Stimulated activated CD8-positive, alpha-beta memory T cell treated with anti-CD3 and anti-CD28 coated beads, Interleukin-4, amount 100 ng/mL, for 1 hour (primary cell): ENCODE measurements at regions not wholly inside any gene's neighbourhood (a gene's known extent, or its start where the extent isn't known, plus 50 kb on each side); places are given as distances from the start of the nearest gene placed in this dataset.

ENCODE experiments used
- DNase-seq, 2 donors: peaks; one replicate each; pipeline ENCODE4 v3.0.0-alpha.2; 2020; ENCODE audit warnings: low read depth in 2 of 2, low spot score in 1 of 2

- no peak for DNase-seq
Observed at GRCh38 chr13:44019651-44020050, 139.9 kb downstream of the LACC1 start.

- no peak for DNase-seq
Observed at GRCh38 chr13:44021422-44021821, 141.7 kb downstream of the LACC1 start.

GRCh38 chr13:44022196-44022595 is 142.5 kb downstream of the LACC1 start:
- no peak for DNase-seq

GRCh38 chr13:44024167-44024845 is 144.6 kb downstream of the LACC1 start:
- DNase-seq: no peak

- no peak for DNase-seq
Observed at GRCh38 chr13:44024846-44025195, 145.1 kb downstream of the LACC1 start.

- no peak for DNase-seq
Observed at GRCh38 chr13:44026194-44026593, 146.5 kb downstream of the LACC1 start.

GRCh38 chr13:44028734-44029133 is 149.0 kb downstream of the LACC1 start:
- DNase-seq: no peak

- DNase-seq: no peak
Observed at GRCh38 chr13:44030615-44031014, 150.9 kb downstream of the LACC1 start.

GRCh38 chr13:44031555-44031954 is 151.9 kb downstream of the LACC1 start:
- DNase-seq: no peak

- DNase-seq: no peak
Observed at GRCh38 chr13:44032802-44033201, 153.1 kb downstream of the LACC1 start.

- DNase-seq: no peak
Observed at GRCh38 chr13:44035400-44035799, 155.7 kb downstream of the LACC1 start.

- DNase-seq: no peak
Observed at GRCh38 chr13:44040070-44040817, 160.5 kb downstream of the LACC1 start.

- no peak for DNase-seq
Observed at GRCh38 chr13:44040818-44041100, 161.1 kb downstream of the LACC1 start.

- no peak for DNase-seq
Observed at GRCh38 chr13:44044547-44045179, 165.0 kb downstream of the LACC1 start.

- no peak for DNase-seq
Observed at GRCh38 chr13:44045180-44045562, 165.5 kb downstream of the LACC1 start.

GRCh38 chr13:44046428-44046827 is 166.7 kb downstream of the LACC1 start:
- DNase-seq: no peak

GRCh38 chr13:44048326-44048725 is 168.6 kb downstream of the LACC1 start:
- DNase-seq: no peak

GRCh38 chr13:44049081-44049945 is 169.6 kb downstream of the LACC1 start:
- no peak for DNase-seq

- no peak for DNase-seq
Observed at GRCh38 chr13:44050450-44051063, 170.9 kb downstream of the LACC1 start.

- DNase-seq: no peak
Observed at GRCh38 chr13:44051405-44051804, 171.7 kb downstream of the LACC1 start.
